ENCODE measurements at regions not wholly inside any gene's neighbourhood (a gene's known extent, or its start where the extent isn't known, plus 50 kb on each side); places are given as distances from the start of the nearest gene placed in this dataset.

DNA sequence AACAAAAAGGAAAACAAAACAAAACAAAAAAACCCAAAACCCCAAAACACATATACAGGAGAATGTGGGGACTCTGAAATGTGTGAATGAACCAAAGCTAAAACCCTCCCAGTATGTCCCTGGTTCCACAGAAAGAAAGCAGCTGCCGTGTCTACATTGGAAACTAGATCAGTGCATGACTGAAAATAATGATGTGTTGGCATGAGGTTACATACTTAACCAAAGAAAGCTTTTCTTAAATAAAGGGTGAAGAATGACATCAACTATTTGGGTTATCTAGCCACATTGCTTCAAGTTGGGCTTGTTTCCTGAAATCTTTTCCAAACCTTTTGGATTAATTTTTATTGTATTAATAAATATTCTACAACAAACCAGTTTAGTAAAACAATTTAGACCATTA, 91.9 kb upstream of the FN1 start:
- TF ChIP-seq, protein P1, sequence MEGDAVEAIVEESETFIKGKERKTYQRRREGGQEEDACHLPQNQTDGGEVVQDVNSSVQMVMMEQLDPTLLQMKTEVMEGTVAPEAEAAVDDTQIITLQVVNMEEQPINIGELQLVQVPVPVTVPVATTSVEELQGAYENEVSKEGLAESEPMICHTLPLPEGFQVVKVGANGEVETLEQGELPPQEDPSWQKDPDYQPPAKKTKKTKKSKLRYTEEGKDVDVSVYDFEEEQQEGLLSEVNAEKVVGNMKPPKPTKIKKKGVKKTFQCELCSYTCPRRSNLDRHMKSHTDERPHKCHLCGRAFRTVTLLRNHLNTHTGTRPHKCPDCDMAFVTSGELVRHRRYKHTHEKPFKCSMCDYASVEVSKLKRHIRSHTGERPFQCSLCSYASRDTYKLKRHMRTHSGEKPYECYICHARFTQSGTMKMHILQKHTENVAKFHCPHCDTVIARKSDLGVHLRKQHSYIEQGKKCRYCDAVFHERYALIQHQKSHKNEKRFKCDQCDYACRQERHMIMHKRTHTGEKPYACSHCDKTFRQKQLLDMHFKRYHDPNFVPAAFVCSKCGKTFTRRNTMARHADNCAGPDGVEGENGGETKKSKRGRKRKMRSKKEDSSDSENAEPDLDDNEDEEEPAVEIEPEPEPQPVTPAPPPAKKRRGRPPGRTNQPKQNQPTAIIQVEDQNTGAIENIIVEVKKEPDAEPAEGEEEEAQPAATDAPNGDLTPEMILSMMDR (IDR thresholded peaks at IDR 0.05; ENCODE audit: insufficient read depth, low read length), result no peak
- TF ChIP-seq, protein P2, sequence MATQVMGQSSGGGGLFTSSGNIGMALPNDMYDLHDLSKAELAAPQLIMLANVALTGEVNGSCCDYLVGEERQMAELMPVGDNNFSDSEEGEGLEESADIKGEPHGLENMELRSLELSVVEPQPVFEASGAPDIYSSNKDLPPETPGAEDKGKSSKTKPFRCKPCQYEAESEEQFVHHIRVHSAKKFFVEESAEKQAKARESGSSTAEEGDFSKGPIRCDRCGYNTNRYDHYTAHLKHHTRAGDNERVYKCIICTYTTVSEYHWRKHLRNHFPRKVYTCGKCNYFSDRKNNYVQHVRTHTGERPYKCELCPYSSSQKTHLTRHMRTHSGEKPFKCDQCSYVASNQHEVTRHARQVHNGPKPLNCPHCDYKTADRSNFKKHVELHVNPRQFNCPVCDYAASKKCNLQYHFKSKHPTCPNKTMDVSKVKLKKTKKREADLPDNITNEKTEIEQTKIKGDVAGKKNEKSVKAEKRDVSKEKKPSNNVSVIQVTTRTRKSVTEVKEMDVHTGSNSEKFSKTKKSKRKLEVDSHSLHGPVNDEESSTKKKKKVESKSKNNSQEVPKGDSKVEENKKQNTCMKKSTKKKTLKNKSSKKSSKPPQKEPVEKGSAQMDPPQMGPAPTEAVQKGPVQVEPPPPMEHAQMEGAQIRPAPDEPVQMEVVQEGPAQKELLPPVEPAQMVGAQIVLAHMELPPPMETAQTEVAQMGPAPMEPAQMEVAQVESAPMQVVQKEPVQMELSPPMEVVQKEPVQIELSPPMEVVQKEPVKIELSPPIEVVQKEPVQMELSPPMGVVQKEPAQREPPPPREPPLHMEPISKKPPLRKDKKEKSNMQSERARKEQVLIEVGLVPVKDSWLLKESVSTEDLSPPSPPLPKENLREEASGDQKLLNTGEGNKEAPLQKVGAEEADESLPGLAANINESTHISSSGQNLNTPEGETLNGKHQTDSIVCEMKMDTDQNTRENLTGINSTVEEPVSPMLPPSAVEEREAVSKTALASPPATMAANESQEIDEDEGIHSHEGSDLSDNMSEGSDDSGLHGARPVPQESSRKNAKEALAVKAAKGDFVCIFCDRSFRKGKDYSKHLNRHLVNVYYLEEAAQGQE (IDR thresholded peaks at IDR 0.05; ENCODE audit: insufficient replicate concordance, low read depth), result no peak
- TF ChIP-seq GABPA (IDR thresholded peaks at IDR 0.05; ENCODE audit: low read depth), result no peak
- no peak for TF ChIP-seq POLR2AphosphoS5 (IDR thresholded peaks at IDR 0.05; ENCODE audit: low read depth)

Measured in HL-60 (cell line).